ENCODE measurements at regions not wholly inside any gene's neighbourhood (a gene's known extent, or its start where the extent isn't known, plus 50 kb on each side); places are given as distances from the start of the nearest gene placed in this dataset.
A peak's percentile ranks its signal among the peaks of the same experiment; 100 is the strongest.

DNA sequence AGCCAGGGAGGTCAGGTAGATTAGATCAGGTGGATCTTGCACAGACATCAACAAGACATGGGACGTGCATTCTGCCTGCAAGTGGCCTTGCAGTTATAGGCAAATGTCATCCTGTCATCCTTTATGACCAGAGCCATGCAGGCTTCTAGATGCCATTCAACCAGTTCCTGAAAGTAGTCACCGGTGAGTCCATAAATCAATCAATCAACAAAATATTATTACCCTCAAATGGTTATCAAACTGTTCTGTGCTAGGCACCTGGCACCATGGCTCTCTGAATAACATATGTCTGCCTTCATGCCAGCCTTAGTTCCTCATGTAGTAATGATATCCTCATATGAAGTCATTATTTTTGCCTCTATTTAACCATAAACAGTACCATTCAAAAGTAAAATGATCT lies 146.9 kb downstream of the TOMM20 start:
- WGBS (ENCODE audit: insufficient coverage): 57% methylated on average over 2 of the region's 2 CpGs
- H2AFZ ChIP-seq (ENCODE audit: insufficient read depth, low read depth, low read length, poor library complexity, severe bottlenecking): no peak overlapping the region
- peak overlapping the region; percentile 100 for H3K27ac Mint-ChIP-seq
- no peaks in the 10 kb centered on the region for H4K20me1 ChIP-seq (ENCODE audit: insufficient read depth, low read length)
- no peaks in the 10 kb centered on the region for H3K36me3 ChIP-seq (replicated peaks in 1 of 2; ENCODE audit: control insufficient read depth in 1 of 2, insufficient read depth in 2 of 2, low read length in 2 of 2)
- H3K4me3 ChIP-seq (replicated peaks in 1 of 3; ENCODE audit: low read depth in 2 of 3, low read length in 3 of 3): no peak overlapping the region
- no peaks in the 10 kb centered on the region for H3K9me3 ChIP-seq (replicated peaks in 1 of 2; ENCODE audit: control insufficient read depth in 1 of 2, insufficient read depth in 1 of 2, low read length in 2 of 2)
- peaks cover 99 to 100% of the 10 kb centered on the region in 2 donors for H3K4me1 ChIP-seq (ENCODE audit: control insufficient read depth in 1 of 2, insufficient read depth in 2 of 2, low read length in 2 of 2)
- no peaks in the 10 kb centered on the region for H3K27me3 Mint-ChIP-seq (ENCODE audit: low read depth in 3 of 3)
- peaks cover 34% of the 10 kb centered on the region for H3K79me2 ChIP-seq (ENCODE audit: insufficient read depth, low read length)
- TF ChIP-seq, protein P1, sequence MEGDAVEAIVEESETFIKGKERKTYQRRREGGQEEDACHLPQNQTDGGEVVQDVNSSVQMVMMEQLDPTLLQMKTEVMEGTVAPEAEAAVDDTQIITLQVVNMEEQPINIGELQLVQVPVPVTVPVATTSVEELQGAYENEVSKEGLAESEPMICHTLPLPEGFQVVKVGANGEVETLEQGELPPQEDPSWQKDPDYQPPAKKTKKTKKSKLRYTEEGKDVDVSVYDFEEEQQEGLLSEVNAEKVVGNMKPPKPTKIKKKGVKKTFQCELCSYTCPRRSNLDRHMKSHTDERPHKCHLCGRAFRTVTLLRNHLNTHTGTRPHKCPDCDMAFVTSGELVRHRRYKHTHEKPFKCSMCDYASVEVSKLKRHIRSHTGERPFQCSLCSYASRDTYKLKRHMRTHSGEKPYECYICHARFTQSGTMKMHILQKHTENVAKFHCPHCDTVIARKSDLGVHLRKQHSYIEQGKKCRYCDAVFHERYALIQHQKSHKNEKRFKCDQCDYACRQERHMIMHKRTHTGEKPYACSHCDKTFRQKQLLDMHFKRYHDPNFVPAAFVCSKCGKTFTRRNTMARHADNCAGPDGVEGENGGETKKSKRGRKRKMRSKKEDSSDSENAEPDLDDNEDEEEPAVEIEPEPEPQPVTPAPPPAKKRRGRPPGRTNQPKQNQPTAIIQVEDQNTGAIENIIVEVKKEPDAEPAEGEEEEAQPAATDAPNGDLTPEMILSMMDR (IDR thresholded peaks at IDR 0.05): no peak
- peaks cover 0 to 5% (median 0%) of the 10 kb centered on the region in 7 donors for H3K9me3 Mint-ChIP-seq
- intact Hi-C loops (cut with micrococcal nuclease): loop anchor here (2.0 to 10.0 kb wide), 4 partner anchors 29 to 374 kb away; no protein-coding TSS in a partner anchor
- peaks cover 90% of the 10 kb centered on the region for H3K4me1 Mint-ChIP-seq
- H3K9ac ChIP-seq (ENCODE audit: insufficient read depth, low read length, poor library complexity, severe bottlenecking): peak overlapping the region; percentile 85
- H3K4me2 ChIP-seq (replicated peaks; ENCODE audit: extremely low read depth, low read length, poor library complexity, severe bottlenecking): no peak overlapping the region
- peaks cover 0 to 18% of the 10 kb centered on the region in 2 donors for H3K36me3 Mint-ChIP-seq
- H3K27me3 ChIP-seq (ENCODE audit: control insufficient read depth in 2 of 2, insufficient read depth in 2 of 2, low read length in 2 of 2): no peaks in the 10 kb centered on the region
- H3K4me3 Mint-ChIP-seq: no peak overlapping the region
- peak in 1 of 3 donors; percentile 28 for DNase-seq
- peak overlapping the region; percentile 99 to 100 for H3K27ac ChIP-seq (ENCODE audit: low read depth in 1 of 2, low read length in 2 of 2)

DNA sequence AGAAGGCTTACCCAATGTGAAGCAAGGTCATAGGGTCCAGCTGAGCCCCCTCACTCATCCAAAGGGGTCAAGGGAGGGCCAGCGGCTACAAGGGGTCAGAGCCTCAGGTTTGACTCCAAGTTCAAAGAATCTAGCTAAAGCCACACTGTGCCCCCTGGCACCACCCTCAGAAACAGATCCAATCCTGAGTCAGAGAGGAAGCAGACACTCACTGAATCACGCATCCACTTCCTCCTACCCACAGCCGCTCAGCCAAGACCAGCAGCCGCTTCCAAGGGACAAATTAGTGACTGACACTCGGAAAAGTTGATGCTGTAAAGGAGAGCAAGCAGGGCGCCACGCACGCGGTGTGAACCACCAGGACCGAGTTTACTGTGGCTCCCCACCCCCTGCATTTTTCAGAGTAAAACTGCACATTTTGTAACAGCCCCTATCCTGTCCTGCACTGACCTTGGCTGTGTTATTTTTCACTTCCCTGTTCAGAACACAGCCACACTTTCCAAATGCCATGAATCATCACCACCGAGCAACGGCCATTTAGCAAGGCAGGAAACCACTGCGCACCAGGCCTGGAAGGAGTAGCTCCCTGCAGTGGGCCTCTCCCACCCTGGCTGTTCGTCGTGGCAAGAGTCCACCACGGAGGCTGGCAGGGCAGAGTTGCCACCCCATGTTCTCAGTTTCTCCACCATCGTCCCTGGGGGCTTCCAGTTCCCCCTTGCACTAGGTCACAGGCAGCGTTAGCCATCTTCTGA lies 147.8 kb downstream of the TOMM20 start:
- H3K9ac ChIP-seq (ENCODE audit: insufficient read depth, low read length, poor library complexity, severe bottlenecking): peak overlapping the region; percentile 85
- H3K4me2 ChIP-seq (replicated peaks; ENCODE audit: extremely low read depth, low read length, poor library complexity, severe bottlenecking): peak overlapping the region; percentile 68
- peaks cover 95% of the 10 kb centered on the region for H3K4me1 Mint-ChIP-seq
- intact Hi-C loops (cut with micrococcal nuclease): loop anchor here (1.0 to 10.0 kb wide), 5 partner anchors 18 to 374 kb away; no protein-coding TSS in a partner anchor
- peak overlapping the region; percentile 100 for H3K27ac Mint-ChIP-seq
- H3K9me3 Mint-ChIP-seq: peaks cover 0 to 5% (median 1%) of the 10 kb centered on the region in 7 donors
- no peaks in the 10 kb centered on the region for H3K36me3 ChIP-seq (replicated peaks in 1 of 2; ENCODE audit: control insufficient read depth in 1 of 2, insufficient read depth in 2 of 2, low read length in 2 of 2)
- peak; percentile 97 to 99 (median 98) for DNase-seq
- peak overlapping the region; percentile 32 to 67 (median 42) for H3K4me3 ChIP-seq (replicated peaks in 1 of 3; ENCODE audit: low read depth in 2 of 3, low read length in 3 of 3)
- H3K9me3 ChIP-seq (replicated peaks in 1 of 2; ENCODE audit: control insufficient read depth in 1 of 2, insufficient read depth in 1 of 2, low read length in 2 of 2): no peaks in the 10 kb centered on the region
- H3K36me3 Mint-ChIP-seq: peaks cover 2 to 18% of the 10 kb centered on the region in 2 donors
- TF ChIP-seq, protein P1 (IDR thresholded peaks at IDR 0.05): no peak
- H3K4me3 Mint-ChIP-seq: peak overlapping the region; percentile 86 to 96
- H4K20me1 ChIP-seq (ENCODE audit: insufficient read depth, low read length): no peaks in the 10 kb centered on the region
- H3K79me2 ChIP-seq (ENCODE audit: insufficient read depth, low read length): peaks cover 39% of the 10 kb centered on the region
- H3K27me3 Mint-ChIP-seq (ENCODE audit: low read depth in 3 of 3): no peaks in the 10 kb centered on the region
- WGBS (ENCODE audit: insufficient coverage): 0% methylated on average over 15 of the region's 18 CpGs
- H2AFZ ChIP-seq (ENCODE audit: insufficient read depth, low read depth, low read length, poor library complexity, severe bottlenecking): no peak overlapping the region
- H3K4me1 ChIP-seq (ENCODE audit: control insufficient read depth in 1 of 2, insufficient read depth in 2 of 2, low read length in 2 of 2): peaks cover 100% of the 10 kb centered on the region in 2 donors
- H3K27me3 ChIP-seq (ENCODE audit: control insufficient read depth in 2 of 2, insufficient read depth in 2 of 2, low read length in 2 of 2): no peaks in the 10 kb centered on the region
- peak overlapping the region; percentile 99 to 100 for H3K27ac ChIP-seq (ENCODE audit: low read depth in 1 of 2, low read length in 2 of 2)

Data from CD14-positive monocyte (primary cell).